AML-193 (cell line): ENCODE measurements at regions not wholly inside any gene's neighbourhood (a gene's known extent, or its start where the extent isn't known, plus 50 kb on each side); places are given as distances from the start of the nearest gene placed in this dataset.
A peak's percentile ranks its signal among the peaks of the same experiment; 100 is the strongest.

Experiments used
- DNase-seq, 2 experiments: peaks; one replicate each; lab custom pipeline; 2025; lab: John Stamatoyannopoulos, UW

GRCh38 chr7:18317941-18318340, 177.6 kb upstream of the HDAC9 start:
- no peak for DNase-seq

GRCh38 chr7:18320422-18320821, 175.1 kb upstream of the HDAC9 start:
- DNase-seq: no peak

GRCh38 chr7:18320971-18321567, 174.5 kb upstream of the HDAC9 start:
- peak; percentile 60 to 69 for DNase-seq

GRCh38 chr7:18330548-18330947, 165.0 kb upstream of the HDAC9 start:
- no peak for DNase-seq

- no peak for DNase-seq
These were observed 158.9 kb upstream of the HDAC9 start for GRCh38 chr7:18336626-18337025.

- DNase-seq: peak; percentile 62
These were observed 158.3 kb upstream of the HDAC9 start for GRCh38 chr7:18337048-18337809.

- DNase-seq: peak; percentile 3 to 20
These were observed 156.5 kb upstream of the HDAC9 start for GRCh38 chr7:18338910-18339523.

GRCh38 chr7:18341756-18342155, 153.8 kb upstream of the HDAC9 start:
- DNase-seq: no peak

GRCh38 chr7:18343047-18343446, 152.5 kb upstream of the HDAC9 start:
- DNase-seq: no peak

GRCh38 chr7:18344536-18344935, 151.0 kb upstream of the HDAC9 start:
- DNase-seq: no peak

GRCh38 chr7:18345641-18346234, 149.8 kb upstream of the HDAC9 start:
- DNase-seq: peak; percentile 56 to 63

GRCh38 chr7:18347170-18347569, 148.4 kb upstream of the HDAC9 start:
- DNase-seq: no peak

- DNase-seq: no peak
These were observed 144.9 kb upstream of the HDAC9 start for GRCh38 chr7:18350678-18351077.

- peak; percentile 15 to 52 for DNase-seq
These were observed 143.0 kb upstream of the HDAC9 start for GRCh38 chr7:18352339-18353255.

GRCh38 chr7:18353339-18353738, 142.2 kb upstream of the HDAC9 start:
- no peak for DNase-seq

- DNase-seq: no peak
These were observed 141.2 kb upstream of the HDAC9 start for GRCh38 chr7:18354108-18355085.

- DNase-seq: peak; percentile 55 to 64
These were observed 139.3 kb upstream of the HDAC9 start for GRCh38 chr7:18356191-18356645.

GRCh38 chr7:18357691-18358090, 137.9 kb upstream of the HDAC9 start:
- no peak for DNase-seq

- no peak for DNase-seq
These were observed 133.8 kb upstream of the HDAC9 start for GRCh38 chr7:18361756-18362155.

- no peak for DNase-seq
These were observed 131.7 kb upstream of the HDAC9 start for GRCh38 chr7:18363751-18364380.
